Lower leg skin (tissue), 4 donors: ENCODE measurements at regions not wholly inside any gene's neighbourhood (a gene's known extent, or its start where the extent isn't known, plus 50 kb on each side); places are given as distances from the start of the nearest gene placed in this dataset.

Source experiments
- DNase-seq, 2 donors: peaks; one replicate each; pipeline ENCODE4 v3.0.0-alpha.2; 2019; ENCODE audit warnings: low spot score in 2 of 2
- H3K4me3 ChIP-seq: fragments of 200-600 bp; sonication (generic); 2 replicates; pipeline ENCODE4 v1.5.1; 2017; ENCODE audit warnings: mild to moderate bottlenecking, low read depth; ENCODE audit not compliant: poor library complexity, severe bottlenecking
- POLR2A ChIP-seq, 2 donors: fragments of 450-650 bp; IDR thresholded peaks; one replicate each; pipeline ENCODE4 v1.6.1; 2016 to 2017; ENCODE audit warnings: antibody characterized with exemption in 2 of 2, mild to moderate bottlenecking in 1 of 2, moderate library complexity in 1 of 2
- WGBS, 2 donors: methylation state at CpG; one replicate each; pipeline ENCODE4 v1.1.5; 2018; 5-methylcytosine and 5-hydroxymethylcytosine counted together
- intact Hi-C: fragments of 100-400 bp; cut with DNase I; formaldehyde crosslinking; loops from one replicate; pipeline ENCODE4 v1.15.0; 2023; ENCODE audit warnings: low total_unique reads
- TF ChIP-seq, protein P1 (sequence below), 3 donors: fragments of 450-650 bp; IDR thresholded peaks; one replicate each; pipeline ENCODE4 v1.5.1; 2016; ENCODE audit warnings: antibody characterized with exemption in 3 of 3, mild to moderate bottlenecking in 3 of 3, moderate library complexity in 2 of 3

DNA sequence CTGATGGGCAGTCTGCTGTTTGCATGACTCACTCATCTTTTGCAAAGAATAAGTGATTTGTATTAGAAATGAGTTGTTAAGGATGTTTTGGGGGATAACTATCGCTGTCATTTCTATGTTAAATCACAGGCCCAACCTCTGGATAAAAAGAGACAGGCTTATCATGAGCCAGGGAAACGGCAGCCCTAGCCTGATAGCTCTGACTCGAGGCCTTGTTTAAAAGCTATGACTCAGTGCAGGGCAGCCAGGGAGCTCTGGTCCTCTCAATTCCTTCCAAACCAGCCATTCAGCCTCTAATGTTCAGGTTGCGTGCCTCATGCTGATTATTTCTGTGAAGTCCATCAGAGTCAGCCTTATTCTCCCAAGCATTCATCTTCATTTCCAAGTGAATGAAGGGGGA, 305.9 kb upstream of the HAND2 start:
- intact Hi-C loops = no loop called here
- no peak overlapping the region for H3K4me3 ChIP-seq
- WGBS, 2 donors = 55 to 65% methylated on average over 4 of the region's 4 CpGs
- no peak for TF ChIP-seq POLR2A (IDR thresholded peaks at IDR 0.05)
- TF ChIP-seq, protein P1, sequence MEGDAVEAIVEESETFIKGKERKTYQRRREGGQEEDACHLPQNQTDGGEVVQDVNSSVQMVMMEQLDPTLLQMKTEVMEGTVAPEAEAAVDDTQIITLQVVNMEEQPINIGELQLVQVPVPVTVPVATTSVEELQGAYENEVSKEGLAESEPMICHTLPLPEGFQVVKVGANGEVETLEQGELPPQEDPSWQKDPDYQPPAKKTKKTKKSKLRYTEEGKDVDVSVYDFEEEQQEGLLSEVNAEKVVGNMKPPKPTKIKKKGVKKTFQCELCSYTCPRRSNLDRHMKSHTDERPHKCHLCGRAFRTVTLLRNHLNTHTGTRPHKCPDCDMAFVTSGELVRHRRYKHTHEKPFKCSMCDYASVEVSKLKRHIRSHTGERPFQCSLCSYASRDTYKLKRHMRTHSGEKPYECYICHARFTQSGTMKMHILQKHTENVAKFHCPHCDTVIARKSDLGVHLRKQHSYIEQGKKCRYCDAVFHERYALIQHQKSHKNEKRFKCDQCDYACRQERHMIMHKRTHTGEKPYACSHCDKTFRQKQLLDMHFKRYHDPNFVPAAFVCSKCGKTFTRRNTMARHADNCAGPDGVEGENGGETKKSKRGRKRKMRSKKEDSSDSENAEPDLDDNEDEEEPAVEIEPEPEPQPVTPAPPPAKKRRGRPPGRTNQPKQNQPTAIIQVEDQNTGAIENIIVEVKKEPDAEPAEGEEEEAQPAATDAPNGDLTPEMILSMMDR (IDR thresholded peaks at IDR 0.05) = no peak
- DNase-seq = no peak

DNA sequence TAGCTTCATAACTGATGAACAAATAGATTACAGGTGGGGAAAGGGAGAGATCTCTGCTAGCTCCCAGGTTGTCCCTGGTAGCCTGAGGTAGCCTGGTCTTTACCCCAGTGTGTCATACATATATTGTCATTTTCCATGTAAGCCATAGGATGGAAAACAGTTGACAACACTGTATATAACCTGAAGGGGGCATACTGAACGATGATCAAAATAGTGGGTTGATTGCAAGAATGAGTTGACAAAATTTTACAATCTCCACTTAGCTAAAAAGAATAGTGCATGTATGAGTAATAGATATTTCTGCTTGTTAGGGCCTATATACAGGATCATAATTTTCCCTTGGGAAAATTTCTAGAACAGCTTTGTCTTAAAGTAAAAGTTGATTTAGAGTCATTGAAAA, 304.1 kb upstream of the HAND2 start:
- TF ChIP-seq, protein P1 (IDR thresholded peaks at IDR 0.05) = no peak
- TF ChIP-seq POLR2A (IDR thresholded peaks at IDR 0.05) = no peak
- no peak overlapping the region for H3K4me3 ChIP-seq
- intact Hi-C loops = no loop called here
- no peak for DNase-seq
- 48 to 56% methylated on average over 1 of the region's 1 CpG for WGBS, 2 donors

DNA sequence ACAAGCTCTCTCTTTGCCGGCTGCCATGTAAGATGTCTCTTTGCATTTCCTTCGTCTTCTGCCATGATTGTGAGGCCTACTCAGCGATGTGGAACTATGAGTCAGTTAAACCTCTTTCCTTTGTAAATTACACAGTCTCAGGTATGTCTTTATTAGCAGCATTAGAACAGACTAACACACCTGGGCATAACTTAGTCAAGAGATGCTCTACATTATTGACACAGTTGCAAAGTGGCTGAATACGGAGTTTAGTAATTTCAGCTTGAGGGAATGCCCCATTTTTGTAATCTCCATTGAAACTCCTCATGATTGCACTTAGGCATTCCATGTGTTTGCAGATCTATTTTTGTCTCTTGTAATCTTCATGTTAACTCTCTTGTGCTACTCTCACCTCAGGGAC, 299.5 kb upstream of the HAND2 start:
- intact Hi-C loops = no loop called here
- no peak overlapping the region for H3K4me3 ChIP-seq
- TF ChIP-seq, protein P1 (IDR thresholded peaks at IDR 0.05) = no peak
- TF ChIP-seq POLR2A (IDR thresholded peaks at IDR 0.05) = no peak
- no peak for DNase-seq
- WGBS, 2 donors = 93 to 96% methylated on average over 4 of the region's 4 CpGs

DNA sequence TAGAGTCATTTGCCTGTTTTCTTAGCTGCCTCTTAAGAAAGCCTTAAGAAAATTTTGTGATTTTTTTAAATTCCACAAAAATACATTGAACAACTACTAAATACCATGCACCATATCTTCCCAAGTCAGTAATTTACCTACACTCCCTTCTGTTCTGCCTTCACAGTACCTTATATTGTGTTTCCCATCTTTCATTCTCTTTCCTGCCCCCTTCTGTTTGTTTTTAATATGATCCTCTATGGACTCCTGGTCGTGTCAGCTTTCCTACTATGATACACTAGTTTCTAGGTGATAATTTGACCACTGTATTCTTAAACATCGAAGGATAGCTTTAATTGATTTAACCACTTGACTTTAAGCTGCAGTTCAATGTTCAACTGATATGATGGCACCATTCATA, 297.7 kb upstream of the HAND2 start:
- intact Hi-C loops = no loop called here
- WGBS, 2 donors = 53 to 62% methylated on average over 2 of the region's 2 CpGs
- no peak overlapping the region for H3K4me3 ChIP-seq
- TF ChIP-seq, protein P1 (IDR thresholded peaks at IDR 0.05) = no peak
- TF ChIP-seq POLR2A (IDR thresholded peaks at IDR 0.05) = no peak
- no peak for DNase-seq

DNA sequence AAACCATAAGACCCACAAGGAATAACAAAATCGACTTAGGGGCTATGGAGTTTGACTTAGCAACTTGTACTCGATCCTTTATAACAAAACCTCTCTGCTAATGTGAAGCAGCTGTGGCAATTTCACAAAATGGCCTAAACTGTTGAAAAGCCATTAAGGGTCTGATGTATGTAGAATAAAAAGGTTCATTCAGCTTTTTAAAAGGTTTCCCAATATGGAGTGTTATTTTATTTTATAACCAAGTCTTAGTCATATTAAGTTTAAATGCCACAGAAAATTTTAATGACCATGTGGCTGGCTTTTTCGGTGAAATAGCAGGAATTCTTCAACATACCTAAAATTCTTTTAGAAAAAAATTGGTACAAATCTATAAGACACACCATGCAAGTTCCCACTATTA, 291.8 kb upstream of the HAND2 start:
- 63 to 69% methylated on average over 3 of the region's 3 CpGs for WGBS, 2 donors
- DNase-seq = no peak
- TF ChIP-seq, protein P1 (IDR thresholded peaks at IDR 0.05) = no peak
- intact Hi-C loops = no loop called here
- H3K4me3 ChIP-seq = no peak overlapping the region

- no peak for TF ChIP-seq POLR2A (IDR thresholded peaks at IDR 0.05)
- TF ChIP-seq, protein P1 (IDR thresholded peaks at IDR 0.05) = no peak
- intact Hi-C loops = no loop called here
- no peak for DNase-seq
- WGBS, 2 donors = 69% methylated on average over 1 of the region's 1 CpG
- H3K4me3 ChIP-seq = no peak overlapping the region
These were observed 291.0 kb upstream of the HAND2 start for GRCh38 chr4:173821036-173821435.
